Stimulated activated CD4-positive, alpha-beta T cell treated with anti-CD3 and anti-CD28 coated beads, TNF-alpha, amount 100 ng/mL, for 4 hours (primary cell): ENCODE measurements at regions not wholly inside any gene's neighbourhood (a gene's known extent, or its start where the extent isn't known, plus 50 kb on each side); places are given as distances from the start of the nearest gene placed in this dataset.
"Not testable (repeated sequence)": the region's sequence is repeated elsewhere in the genome, so short reads cannot be mapped to it uniquely, and the experiment has no call there.

Experiments
- DNase-seq, 3 experiments: peaks; one replicate each; pipeline ENCODE4 v3.0.0-alpha.2; 2020; ENCODE audit warnings: low read depth in 3 of 3

DNA sequence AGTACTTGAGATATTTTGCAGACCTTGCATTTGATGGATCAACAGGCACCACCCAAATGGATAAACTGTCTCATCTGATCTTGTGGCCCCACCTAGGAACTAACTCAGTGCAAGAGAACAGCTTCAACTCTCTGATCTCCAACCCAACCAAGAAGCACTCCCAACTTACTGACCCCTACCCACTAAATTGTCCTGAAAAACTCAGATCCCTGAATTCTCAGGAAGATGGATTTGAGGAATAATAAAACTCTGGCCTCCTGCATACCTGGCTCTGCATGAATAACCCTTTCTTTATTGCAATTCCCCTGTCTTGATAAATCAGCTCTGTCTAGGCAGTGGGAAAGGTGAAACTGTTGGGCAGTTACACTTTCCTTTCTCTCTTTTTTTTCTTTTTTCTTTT, 247.9 kb downstream of the ZPLD1 start:
- no peak for DNase-seq

GRCh38 chr3:102686792-102687191, 252.0 kb downstream of the ZPLD1 start:
- no peak for DNase-seq

DNA sequence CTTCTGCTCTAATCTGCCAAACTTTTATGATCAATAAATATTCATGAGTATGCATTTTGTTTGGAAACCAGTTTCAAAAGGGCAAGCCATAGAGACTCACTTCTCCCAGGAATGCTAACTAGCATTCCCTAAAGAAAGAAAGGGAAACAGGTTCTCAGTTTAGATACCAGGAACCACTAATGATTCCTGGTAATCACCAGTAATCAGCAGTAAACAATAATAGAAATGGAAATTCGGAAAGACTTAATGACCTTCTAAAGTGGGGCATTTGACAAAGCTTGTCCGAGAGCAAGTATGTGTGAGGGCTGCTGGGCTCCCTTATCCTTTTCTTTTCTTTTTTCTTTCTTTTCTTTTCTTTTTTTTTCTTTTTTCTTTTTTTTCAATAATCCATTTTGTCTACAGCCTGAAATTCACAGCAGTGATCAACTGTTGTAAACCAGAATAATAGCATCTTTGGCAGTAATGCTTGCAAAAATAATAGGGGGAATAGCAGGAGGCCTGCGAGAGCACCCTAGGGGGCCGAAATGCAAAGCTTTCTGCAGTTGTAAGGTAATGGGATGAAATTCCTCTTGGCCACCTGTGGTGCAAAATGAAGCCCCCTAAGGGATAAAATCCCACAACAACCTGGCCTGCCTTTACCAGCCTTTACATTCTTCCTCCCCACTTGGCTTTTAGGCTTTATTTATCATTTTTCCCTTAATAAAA, 253.2 kb downstream of the ZPLD1 start:
- DNase-seq: no peak

- DNase-seq: no peak
These were observed 253.7 kb downstream of the ZPLD1 start for GRCh38 chr3:102688556-102688930.

DNA sequence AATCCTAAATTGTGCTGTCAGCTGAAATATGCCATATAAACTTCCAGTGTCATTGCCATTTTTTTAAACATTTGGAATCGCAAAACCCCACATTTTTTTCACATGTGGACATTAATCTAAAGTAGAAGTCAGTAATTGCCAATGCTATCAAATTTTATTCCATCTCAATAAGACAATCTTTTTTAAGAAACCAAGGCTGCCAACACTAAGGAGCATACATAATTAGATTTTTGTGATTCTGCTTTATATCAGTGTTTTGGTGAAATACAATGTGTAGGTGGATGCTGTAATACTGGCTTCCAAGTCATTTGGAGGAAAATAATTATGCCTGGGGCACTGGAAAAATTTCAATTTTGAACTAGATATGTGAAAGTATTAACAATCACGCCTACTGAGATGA, 256.7 kb downstream of the ZPLD1 start:
- DNase-seq: no peak

DNA sequence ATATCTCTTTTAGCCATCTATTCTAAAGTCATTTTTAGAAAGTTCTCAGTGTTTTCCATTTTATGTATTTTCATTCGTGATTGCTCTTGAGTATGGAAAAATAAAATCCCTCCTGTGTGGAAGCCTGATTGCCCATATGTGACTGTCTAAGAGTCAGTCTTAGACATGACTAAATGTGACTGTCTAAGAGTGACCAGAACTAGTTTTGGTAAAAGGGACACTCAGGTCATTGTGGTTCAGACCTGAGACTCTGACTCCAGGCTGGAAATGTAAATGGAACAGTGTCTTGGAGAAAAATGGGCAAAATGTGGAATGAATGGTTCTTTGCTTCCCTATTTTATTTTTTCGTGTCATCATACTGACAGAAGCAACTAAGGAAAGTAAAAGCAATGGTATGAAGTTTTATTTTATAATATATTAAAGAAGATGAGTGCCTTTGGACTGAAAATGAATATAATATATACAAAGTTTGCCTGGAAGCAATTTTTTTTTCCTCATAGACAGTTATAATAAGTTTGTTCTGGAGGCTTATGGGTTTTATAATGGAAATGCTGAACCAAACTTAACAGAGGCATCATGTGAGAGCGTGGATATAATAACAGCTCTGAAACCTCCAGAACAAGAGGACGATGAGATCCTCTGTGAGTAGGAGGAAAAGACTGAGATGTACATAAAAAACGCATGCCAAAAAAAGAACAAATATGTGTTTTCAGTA, 264.4 kb downstream of the ZPLD1 start:
- DNase-seq: no peak

DNA sequence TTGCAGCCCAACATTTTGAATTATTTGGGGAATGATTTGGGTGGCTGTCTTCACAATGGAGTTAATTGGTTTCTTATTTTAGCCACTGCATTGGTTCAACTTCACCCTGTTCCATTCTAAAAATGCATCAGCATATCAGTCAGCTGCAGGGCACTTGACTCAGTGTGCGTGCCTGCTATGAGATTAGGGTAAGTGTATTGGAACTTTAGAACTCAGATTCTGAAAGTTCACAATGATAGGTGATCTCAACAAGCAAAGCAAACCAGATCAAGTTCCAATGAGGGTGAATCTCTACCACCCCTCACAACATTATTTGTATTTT, 265.0 kb downstream of the ZPLD1 start:
- DNase-seq: no peak

DNA sequence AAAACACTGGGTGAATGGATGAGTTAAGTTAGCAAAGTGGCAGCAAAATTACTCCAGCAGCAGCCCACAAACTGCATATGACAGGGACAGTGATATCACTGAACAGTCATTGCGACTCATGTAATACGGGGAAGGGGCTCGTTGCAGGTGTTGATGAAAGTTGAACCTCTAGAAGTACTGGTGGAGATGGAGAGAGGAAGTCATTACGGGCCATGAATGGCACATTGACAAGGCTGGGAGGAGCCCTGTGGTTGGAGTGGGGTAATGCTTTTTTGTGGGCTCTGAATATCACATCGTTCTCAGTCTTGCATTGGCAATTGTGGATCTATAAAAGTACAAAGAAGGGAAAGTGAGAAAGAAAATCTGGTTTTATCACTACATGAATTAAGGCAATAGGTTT, 278.1 kb downstream of the ZPLD1 start:
- no peak for DNase-seq

GRCh38 chr3:102714567-102714966, 279.8 kb downstream of the ZPLD1 start:
- no peak for DNase-seq

GRCh38 chr3:102715030-102715697, 280.3 kb downstream of the ZPLD1 start:
- DNase-seq: no peak

GRCh38 chr3:102718651-102719050, 283.8 kb downstream of the ZPLD1 start:
- DNase-seq: no peak

GRCh38 chr3:102722317-102722716, 287.5 kb downstream of the ZPLD1 start:
- DNase-seq: no peak

DNA sequence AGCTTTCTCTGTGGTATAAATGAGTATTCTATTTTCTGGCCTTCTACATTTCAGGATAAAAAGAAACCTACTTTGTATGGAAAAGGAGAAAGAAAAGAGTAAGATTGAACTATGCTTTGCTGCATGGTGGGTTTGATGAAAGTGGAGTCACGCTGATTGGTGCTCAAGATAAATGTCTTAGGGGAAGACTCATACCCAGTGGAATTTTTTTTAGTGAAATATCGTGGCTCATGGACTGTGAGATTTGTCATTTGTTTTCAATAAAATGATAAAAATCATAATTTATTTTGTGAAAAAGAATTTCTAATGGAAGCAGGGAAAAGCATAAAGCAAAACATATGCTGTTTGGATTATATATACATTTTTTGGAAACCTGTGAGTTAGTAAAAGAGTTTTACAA, 292.5 kb downstream of the ZPLD1 start:
- DNase-seq: no peak

- DNase-seq: not testable (repeated sequence)
These were observed 297.8 kb downstream of the ZPLD1 start for GRCh38 chr3:102732581-102732980.

DNA sequence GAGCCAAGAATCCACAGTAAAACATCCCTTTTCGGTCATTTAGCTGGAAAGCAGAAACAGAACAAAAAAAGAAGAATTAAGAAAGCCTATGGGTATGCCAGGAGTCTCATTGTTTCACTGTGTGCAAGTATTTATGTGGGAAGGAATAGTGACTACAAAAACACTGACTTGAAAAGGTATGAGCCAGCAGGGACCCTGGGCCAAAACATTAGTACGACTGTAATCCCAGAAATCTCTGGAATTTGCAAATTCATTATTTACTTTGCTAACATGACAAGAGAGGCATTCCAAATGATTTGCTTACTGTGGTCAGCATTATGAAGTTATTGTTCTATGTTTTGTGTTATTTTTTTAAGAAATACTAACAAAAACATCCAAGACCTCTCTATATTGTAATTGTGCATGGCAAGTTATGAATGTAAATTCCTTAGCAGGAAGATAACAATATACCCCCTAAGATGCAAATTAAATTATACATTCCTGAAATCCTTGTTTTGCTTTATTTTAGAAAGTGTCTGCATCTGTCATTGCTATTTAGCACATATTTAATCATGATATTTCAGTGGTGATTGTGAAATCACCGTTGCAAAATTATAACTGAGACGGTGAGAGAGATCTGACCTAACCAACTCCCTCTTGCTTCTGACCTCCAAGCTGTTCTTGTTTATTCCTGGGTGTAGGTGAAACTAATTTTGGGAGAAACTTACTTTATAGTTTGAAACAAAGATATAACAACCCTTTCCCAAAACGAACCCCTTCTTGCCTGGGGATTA, 299.2 kb downstream of the ZPLD1 start:
- DNase-seq: no peak

DNA sequence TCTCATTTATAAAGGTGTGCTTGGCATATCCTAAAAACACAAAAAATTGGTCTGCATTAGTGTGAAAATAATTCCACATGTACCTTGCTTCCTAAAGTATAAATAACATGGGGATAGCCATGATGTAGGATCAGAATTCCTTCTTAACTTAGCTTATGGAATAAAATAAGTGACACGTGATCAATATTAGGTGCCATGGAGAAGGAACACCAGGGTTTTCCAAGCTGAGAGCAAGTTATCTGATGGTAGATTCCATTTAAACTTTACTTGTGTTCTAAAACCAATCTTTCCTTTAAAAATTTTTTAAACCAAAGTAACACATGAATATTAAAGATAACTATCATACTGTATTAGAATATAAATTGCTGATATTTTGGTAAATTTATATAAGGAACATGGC, 300.5 kb downstream of the ZPLD1 start:
- DNase-seq: no peak

GRCh38 chr3:102736288-102736974, 301.6 kb downstream of the ZPLD1 start:
- DNase-seq: no peak

- DNase-seq: no peak
These were observed 302.1 kb downstream of the ZPLD1 start for GRCh38 chr3:102736975-102737304.

- DNase-seq: no peak
These were observed 302.5 kb downstream of the ZPLD1 start for GRCh38 chr3:102737353-102737752.

DNA sequence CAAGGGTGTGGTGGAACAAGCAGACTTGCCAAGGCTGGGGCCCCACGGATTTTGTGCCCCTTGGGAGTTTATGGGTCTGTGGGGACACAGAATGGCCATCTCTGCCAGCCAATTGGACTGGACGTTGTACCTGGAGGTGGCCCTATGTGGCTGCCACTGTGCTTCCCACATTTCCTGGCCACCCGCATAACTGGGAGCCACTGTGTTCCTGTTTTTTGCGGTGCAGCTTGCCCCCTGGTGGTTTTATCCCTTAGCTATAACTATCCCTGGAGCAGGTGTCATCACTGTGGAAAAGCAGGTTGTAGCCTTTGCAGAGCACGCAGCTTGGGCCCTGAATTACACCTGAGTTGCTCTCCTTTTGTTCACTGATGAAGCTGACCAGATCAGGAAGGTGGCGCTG, 306.3 kb downstream of the ZPLD1 start:
- no peak for DNase-seq

DNA sequence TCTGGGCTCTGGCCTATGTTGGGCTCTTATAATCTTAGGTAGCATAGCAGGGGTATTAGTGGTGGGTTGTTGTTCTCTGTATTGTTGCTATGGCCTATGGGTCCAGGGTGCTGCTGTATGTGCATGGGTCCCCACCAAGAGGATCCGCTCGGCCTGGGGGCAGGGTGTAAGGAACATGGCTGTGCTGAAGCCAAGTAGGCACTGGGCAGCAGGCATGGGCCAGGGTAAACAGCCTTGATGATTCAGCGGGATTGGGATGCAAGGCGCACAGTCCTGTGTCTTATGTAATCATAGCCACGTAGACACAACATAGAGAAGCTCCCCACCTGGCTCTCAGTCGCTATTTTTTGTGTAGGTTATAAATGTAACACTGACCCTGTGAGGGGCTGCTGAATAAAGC, 306.9 kb downstream of the ZPLD1 start:
- no peak for DNase-seq

- DNase-seq: no peak
These were observed 311.1 kb downstream of the ZPLD1 start for GRCh38 chr3:102745881-102746280.
